ENCODE measurements at regions not wholly inside any gene's neighbourhood (a gene's known extent, or its start where the extent isn't known, plus 50 kb on each side); places are given as distances from the start of the nearest gene placed in this dataset.

- no peak for TF ChIP-seq CTCF (IDR thresholded peaks at IDR 0.05; ENCODE audit: low read depth, low read length, missing control alignments)
- no peak for DNase-seq (ENCODE audit: low read depth)
- H3K4me3 ChIP-seq (ENCODE audit: low read depth, low read length), result no peak overlapping the region
These were observed 1159.6 kb downstream of the SORCS3 start for GRCh38 chr10:105800641-105801040.

GRCh38 chr10:105798328-105798889, 1157.3 kb downstream of the SORCS3 start:
- DNase-seq (ENCODE audit: low read depth), result no peak
- no peak overlapping the region for H3K4me3 ChIP-seq (ENCODE audit: low read depth, low read length)
- TF ChIP-seq CTCF (IDR thresholded peaks at IDR 0.05; ENCODE audit: low read depth, low read length, missing control alignments), result no peak

GRCh38 chr10:105797234-105797890, 1156.3 kb downstream of the SORCS3 start:
- H3K4me3 ChIP-seq (ENCODE audit: low read depth, low read length), result no peak overlapping the region
- TF ChIP-seq CTCF (IDR thresholded peaks at IDR 0.05; ENCODE audit: low read depth, low read length, missing control alignments), result peak; percentile 60
- DNase-seq (ENCODE audit: low read depth), result no peak

GRCh38 chr10:105793071-105793470, 1152.0 kb downstream of the SORCS3 start:
- H3K4me3 ChIP-seq (ENCODE audit: low read depth, low read length), result no peak overlapping the region
- DNase-seq (ENCODE audit: low read depth), result no peak
- TF ChIP-seq CTCF (IDR thresholded peaks at IDR 0.05; ENCODE audit: low read depth, low read length, missing control alignments), result no peak

- no peak for TF ChIP-seq CTCF (IDR thresholded peaks at IDR 0.05; ENCODE audit: low read depth, low read length, missing control alignments)
- DNase-seq (ENCODE audit: low read depth), result no peak
- no peak overlapping the region for H3K4me3 ChIP-seq (ENCODE audit: low read depth, low read length)
These were observed 1144.6 kb downstream of the SORCS3 start for GRCh38 chr10:105785721-105786120.

- H3K4me3 ChIP-seq (ENCODE audit: low read depth, low read length), result no peak overlapping the region
- no peak for DNase-seq (ENCODE audit: low read depth)
- TF ChIP-seq CTCF (IDR thresholded peaks at IDR 0.05; ENCODE audit: low read depth, low read length, missing control alignments), result no peak
These were observed 1142.9 kb downstream of the SORCS3 start for GRCh38 chr10:105783936-105784483.

GRCh38 chr10:105774881-105775280, 1133.8 kb downstream of the SORCS3 start:
- no peak for DNase-seq (ENCODE audit: low read depth)
- no peak for TF ChIP-seq CTCF (IDR thresholded peaks at IDR 0.05; ENCODE audit: low read depth, low read length, missing control alignments)
- H3K4me3 ChIP-seq (ENCODE audit: low read depth, low read length), result no peak overlapping the region

Data from GM12864 (cell line).